NCI-H146 treated with DMSO at 0.1 percent for 48 hours (cell line): ENCODE measurements at regions not wholly inside any gene's neighbourhood (a gene's known extent, or its start where the extent isn't known, plus 50 kb on each side); places are given as distances from the start of the nearest gene placed in this dataset.

Experiments used
- DNase-seq: peaks from one replicate; lab custom pipeline; 2025; ENCODE audit not compliant: unreplicated experiment; lab: John Stamatoyannopoulos, UW

GRCh38 chr1:67948151-67949080 is 102.0 kb downstream of the DIRAS3 start:
- no peak for DNase-seq

- peak; percentile 26 for DNase-seq
Observed at GRCh38 chr1:67947114-67947513, 103.3 kb downstream of the DIRAS3 start.

- peak; percentile 56 for DNase-seq
Observed at GRCh38 chr1:67945733-67946374, 104.6 kb downstream of the DIRAS3 start.

GRCh38 chr1:67942274-67942673 is 108.2 kb downstream of the DIRAS3 start:
- DNase-seq = no peak

GRCh38 chr1:67941746-67942145 is 108.5 kb upstream of the GNG12 start:
- no peak for DNase-seq

GRCh38 chr1:67941155-67941554 is 107.9 kb upstream of the GNG12 start:
- peak; percentile 67 for DNase-seq

- no peak for DNase-seq
Observed at GRCh38 chr1:67939942-67940341, 106.7 kb upstream of the GNG12 start.

- no peak for DNase-seq
Observed at GRCh38 chr1:67939186-67939743, 106.0 kb upstream of the GNG12 start.

GRCh38 chr1:67937651-67938050 is 104.4 kb upstream of the GNG12 start:
- no peak for DNase-seq

- no peak for DNase-seq
Observed at GRCh38 chr1:67937010-67937409, 103.7 kb upstream of the GNG12 start.

GRCh38 chr1:67935560-67935959 is 102.3 kb upstream of the GNG12 start:
- DNase-seq = no peak

- DNase-seq = no peak
Observed at GRCh38 chr1:67931198-67931597, 97.9 kb upstream of the GNG12 start.

- DNase-seq = no peak
Observed at GRCh38 chr1:67923074-67923473, 89.8 kb upstream of the GNG12 start.

GRCh38 chr1:67921725-67922489 is 88.6 kb upstream of the GNG12 start:
- no peak for DNase-seq

- no peak for DNase-seq
Observed at GRCh38 chr1:67919274-67920072, 86.2 kb upstream of the GNG12 start.

GRCh38 chr1:67918067-67918466 is 84.8 kb upstream of the GNG12 start:
- DNase-seq = no peak

- no peak for DNase-seq
Observed at GRCh38 chr1:67917006-67917405, 83.7 kb upstream of the GNG12 start.

- DNase-seq = no peak
Observed at GRCh38 chr1:67916140-67916886, 83.0 kb upstream of the GNG12 start.

GRCh38 chr1:67909776-67910175 is 76.5 kb upstream of the GNG12 start:
- no peak for DNase-seq
